HEK293T (cell line): ENCODE measurements at regions not wholly inside any gene's neighbourhood (a gene's known extent, or its start where the extent isn't known, plus 50 kb on each side); places are given as distances from the start of the nearest gene placed in this dataset.

ENCODE experiments used
- ARNT ChIP-seq: fragments of 450-650 bp; IDR thresholded peaks from 2 replicates; pipeline ENCODE4 v1.6.1; 2017; ENCODE audit warnings: mild to moderate bottlenecking
- BHLHE40 ChIP-seq: fragments of 450-650 bp; IDR thresholded peaks from 2 replicates; pipeline ENCODE4 v1.6.1; 2016; ENCODE audit warnings: mild to moderate bottlenecking, moderate library complexity, borderline replicate concordance
- FOXA1 ChIP-seq: fragments of 450-650 bp; IDR thresholded peaks from 2 replicates; pipeline ENCODE4 v1.6.1; 2016; ENCODE audit warnings: mild to moderate bottlenecking
- FOXM1 ChIP-seq: fragments of 450-650 bp; IDR thresholded peaks from 2 replicates; pipeline ENCODE4 v1.6.1; 2017; ENCODE audit warnings: mild to moderate bottlenecking, borderline replicate concordance
- HDGF ChIP-seq: fragments of 450-650 bp; IDR thresholded peaks from 2 replicates; pipeline ENCODE4 v1.6.1; 2017; ENCODE audit warnings: antibody characterized with exemption, borderline replicate concordance
- L3MBTL2 ChIP-seq: fragments of 450-650 bp; conservative IDR thresholded peaks from 2 replicates; pipeline ENCODE4 v1.6.1; 2016; ENCODE audit warnings: mild to moderate bottlenecking
- LEF1 ChIP-seq: fragments of 450-650 bp; IDR thresholded peaks from 2 replicates; pipeline ENCODE4 v1.6.1; 2017; ENCODE audit warnings: mild to moderate bottlenecking, borderline replicate concordance
- NFRKB ChIP-seq: fragments of 450-650 bp; IDR thresholded peaks from 2 replicates; pipeline ENCODE4 v1.6.1; 2016; ENCODE audit warnings: mild to moderate bottlenecking, moderate library complexity
- SP1 ChIP-seq: fragments of 450-650 bp; IDR thresholded peaks from 2 replicates; pipeline ENCODE4 v1.6.1; 2017
- TARDBP ChIP-seq: fragments of 450-650 bp; IDR thresholded peaks from 2 replicates; pipeline ENCODE4 v1.6.1; 2016

DNA sequence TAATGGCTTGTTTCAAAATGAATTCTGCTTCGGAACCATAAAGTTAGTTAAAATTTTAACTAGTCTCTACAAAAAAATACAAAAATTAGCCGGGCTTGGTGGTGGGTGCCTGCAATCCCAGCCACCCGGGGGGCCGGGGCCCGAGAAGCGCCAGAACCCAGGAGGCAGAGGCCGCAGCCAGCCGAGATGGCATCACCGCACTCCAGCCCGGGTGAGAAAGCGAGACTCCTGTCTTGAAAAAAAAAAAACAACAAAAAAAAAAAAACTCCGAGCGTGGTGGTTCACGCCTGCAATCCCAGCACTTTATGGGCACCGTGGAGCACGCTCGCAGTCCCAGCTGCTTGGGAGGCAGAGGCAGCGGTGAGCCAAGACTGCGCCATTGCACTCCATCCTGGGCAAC is 781.4 kb downstream of the BRINP3 start:
- TF ChIP-seq FOXA1 (no peak), BHLHE40 (no peak), LEF1 (no peak), SP1 (no peak), TARDBP (no peak), NFRKB (no peak), L3MBTL2 (no peak), ARNT (no peak), HDGF (no peak), FOXM1 (no peak)
